BLaER1 treated with 17β-estradiol and CSF1 and Interleukin-3, amounts not matched to agents 10 nM and 100 nM (cell line): ENCODE measurements at regions not wholly inside any gene's neighbourhood (a gene's known extent, or its start where the extent isn't known, plus 50 kb on each side); places are given as distances from the start of the nearest gene placed in this dataset.
A peak's percentile ranks its signal among the peaks of the same experiment; 100 is the strongest.

Experiments used
- H3K27ac ChIP-seq, 11 experiments: shearing (Covaris generic); formaldehyde crosslinking; 2 replicates each; pipeline ENCODE4 v1.8.1; 2022
- H3K27me3 ChIP-seq, 11 experiments: shearing (Covaris generic); formaldehyde crosslinking; 2 replicates each; pipeline ENCODE4 v1.8.1; 2022
- H3K36me3 ChIP-seq, 11 experiments: shearing (Covaris generic); formaldehyde crosslinking; 2 replicates each; pipeline ENCODE4 v1.8.1; 2022
- H3K4me1 ChIP-seq, 10 experiments: shearing (Covaris generic); formaldehyde crosslinking; 2 replicates each; pipeline ENCODE4 v1.8.1; 2022
- H3K4me2 ChIP-seq, 11 experiments: shearing (Covaris generic); formaldehyde crosslinking; 2 replicates each; pipeline ENCODE4 v1.8.1; 2022
- H3K4me3 ChIP-seq, 10 experiments: shearing (Covaris generic); formaldehyde crosslinking; 2 replicates each; pipeline ENCODE4 v1.8.1; 2022
- H3K9ac ChIP-seq, 11 experiments: shearing (Covaris generic); formaldehyde crosslinking; 2 replicates each; pipeline ENCODE4 v1.8.1; 2022
- H3K9me3 ChIP-seq, 11 experiments: shearing (Covaris generic); formaldehyde crosslinking; replicated peaks in 1 of 11; 2 replicates each; pipeline ENCODE4 v1.8.1; 2022
- H4K20me1 ChIP-seq, 11 experiments: shearing (Covaris generic); formaldehyde crosslinking; 2 replicates each; pipeline ENCODE4 v1.8.1; 2022
- Cebpa-rat ChIP-seq, 11 experiments: shearing (Covaris generic); IDR thresholded peaks; 2 replicates each; pipeline ENCODE4 v1.8.1; 2022

- Histone ChIP-seq H4K20me1 (peaks cover 0 to 9% (median 0%) of the 10 kb centered on the region in 11 experiments; a peak in 1 of 22 replicates), H3K36me3 (no peaks in the 10 kb centered on the region), H3K4me3 (no peak overlapping the region), H3K4me1 (no peaks in the 10 kb centered on the region; a peak in 1 of 20 replicates), H3K27ac (no peak overlapping the region), H3K9ac (no peak overlapping the region), H3K4me2 (no peak overlapping the region), H3K9me3 (no peaks in the 10 kb centered on the region), H3K27me3 (peaks cover 0 to 10% (median 0%) of the 10 kb centered on the region in 11 experiments; a peak in 6 of 22 replicates)
- TF ChIP-seq Cebpa-rat (IDR thresholded peaks at IDR 0.05): no peak
These were observed 87.4 kb upstream of the GPR26 start for GRCh38 chr10:123578721-123579120.

GRCh38 chr10:123579675-123580074 lies 86.5 kb upstream of the GPR26 start:
- H4K20me1 ChIP-seq: peaks cover 0 to 9% (median 0%) of the 10 kb centered on the region in 11 experiments; a peak in 1 of 22 replicates
- TF ChIP-seq Cebpa-rat (IDR thresholded peaks at IDR 0.05): no peak

GRCh38 chr10:123580426-123580825 lies 85.7 kb upstream of the GPR26 start:
- Histone ChIP-seq H3K27ac (no peak overlapping the region), H3K4me2 (no peak overlapping the region), H3K9ac (no peak overlapping the region), H3K4me1 (no peaks in the 10 kb centered on the region; a peak in 1 of 20 replicates), H3K9me3 (no peaks in the 10 kb centered on the region), H3K4me3 (no peak overlapping the region), H3K27me3 (peaks cover 0 to 17% (median 0%) of the 10 kb centered on the region in 11 experiments; a peak in 6 of 22 replicates), H3K36me3 (no peaks in the 10 kb centered on the region), H4K20me1 (peaks cover 0 to 9% (median 0%) of the 10 kb centered on the region in 11 experiments; a peak in 1 of 22 replicates)
- no peak for TF ChIP-seq Cebpa-rat (IDR thresholded peaks at IDR 0.05)

More at GRCh38 chr10:123579675-123580074, 86.5 kb upstream of the GPR26 start:
- no peak overlapping the region for H3K4me2 ChIP-seq
- H3K27ac ChIP-seq: no peak overlapping the region
- no peaks in the 10 kb centered on the region; a peak in 1 of 20 replicates for H3K4me1 ChIP-seq
- no peak overlapping the region for H3K9ac ChIP-seq
- H3K9me3 ChIP-seq: no peaks in the 10 kb centered on the region
- no peaks in the 10 kb centered on the region for H3K36me3 ChIP-seq
- H3K27me3 ChIP-seq: peaks cover 0 to 17% (median 0%) of the 10 kb centered on the region in 11 experiments; a peak in 6 of 22 replicates
- H3K4me3 ChIP-seq: no peak overlapping the region

GRCh38 chr10:123581656-123582055 lies 84.5 kb upstream of the GPR26 start:
- H3K27me3 ChIP-seq: peaks cover 0 to 17% (median 0%) of the 10 kb centered on the region in 11 experiments; a peak in 6 of 22 replicates
- no peak for TF ChIP-seq Cebpa-rat (IDR thresholded peaks at IDR 0.05)

DNA sequence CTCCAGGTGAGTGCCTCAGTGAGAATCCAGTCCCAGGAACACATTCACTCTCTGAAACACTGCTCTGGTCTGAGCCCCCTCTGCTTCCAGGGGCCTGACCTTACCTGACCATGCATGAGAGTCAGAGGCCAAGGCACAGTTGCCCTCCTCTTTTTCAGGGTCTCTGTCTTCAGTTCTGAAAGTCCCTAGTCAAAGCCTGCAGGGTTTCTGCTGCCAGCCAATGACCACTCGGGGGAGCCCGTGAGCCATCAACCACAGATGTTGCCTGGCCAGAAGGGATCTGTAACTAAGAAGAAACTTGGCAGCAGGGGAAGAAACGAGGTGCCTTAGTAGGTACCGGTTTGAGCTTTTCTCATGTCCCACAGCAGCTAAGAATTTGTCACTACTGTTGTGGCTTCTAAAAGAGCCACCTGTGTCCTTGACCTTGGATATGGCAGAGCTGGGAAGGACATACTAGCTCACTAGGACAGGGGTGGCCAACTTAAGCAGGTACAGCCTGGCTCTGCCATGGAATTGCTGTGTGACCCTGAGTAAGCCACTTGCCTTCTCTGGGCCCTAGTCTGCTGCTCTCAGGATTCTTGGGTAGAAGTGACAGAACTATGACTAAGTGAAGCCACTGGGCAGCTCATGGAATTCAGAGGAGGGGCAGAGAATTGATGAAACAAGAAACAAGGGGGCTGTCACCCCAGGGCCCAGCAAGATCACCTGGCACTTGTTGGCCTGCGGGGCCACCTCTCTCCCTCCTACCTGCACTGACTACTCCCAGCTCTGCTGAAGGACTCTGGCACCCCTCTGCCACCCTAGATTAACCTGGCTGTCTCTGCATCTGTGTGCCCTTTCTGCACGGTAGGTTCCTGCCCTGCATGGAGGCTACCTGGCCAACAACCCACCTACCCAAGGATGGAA lies 83.8 kb upstream of the GPR26 start:
- H3K27me3 ChIP-seq: peaks cover 0 to 17% (median 0%) of the 10 kb centered on the region in 11 experiments; a peak in 6 of 22 replicates
- H3K36me3 ChIP-seq: no peaks in the 10 kb centered on the region
- no peaks in the 10 kb centered on the region for H3K9me3 ChIP-seq
- no peaks in the 10 kb centered on the region; a peak in 1 of 20 replicates for H3K4me1 ChIP-seq
- H3K4me2 ChIP-seq: no peak overlapping the region
- H3K9ac ChIP-seq: no peak overlapping the region
- H3K4me3 ChIP-seq: no peak overlapping the region
- H4K20me1 ChIP-seq: peaks cover 0 to 9% (median 0%) of the 10 kb centered on the region in 11 experiments; a peak in 1 of 22 replicates
- no peak overlapping the region for H3K27ac ChIP-seq
- no peak for TF ChIP-seq Cebpa-rat (IDR thresholded peaks at IDR 0.05)

More at GRCh38 chr10:123581656-123582055, 84.5 kb upstream of the GPR26 start:
- Histone ChIP-seq H3K36me3 (no peaks in the 10 kb centered on the region), H3K9ac (no peak overlapping the region), H3K4me1 (no peaks in the 10 kb centered on the region; a peak in 1 of 20 replicates), H3K4me2 (no peak overlapping the region), H4K20me1 (peaks cover 0 to 9% (median 0%) of the 10 kb centered on the region in 11 experiments; a peak in 1 of 22 replicates), H3K27ac (no peak overlapping the region), H3K4me3 (no peak overlapping the region), H3K9me3 (no peaks in the 10 kb centered on the region)

DNA sequence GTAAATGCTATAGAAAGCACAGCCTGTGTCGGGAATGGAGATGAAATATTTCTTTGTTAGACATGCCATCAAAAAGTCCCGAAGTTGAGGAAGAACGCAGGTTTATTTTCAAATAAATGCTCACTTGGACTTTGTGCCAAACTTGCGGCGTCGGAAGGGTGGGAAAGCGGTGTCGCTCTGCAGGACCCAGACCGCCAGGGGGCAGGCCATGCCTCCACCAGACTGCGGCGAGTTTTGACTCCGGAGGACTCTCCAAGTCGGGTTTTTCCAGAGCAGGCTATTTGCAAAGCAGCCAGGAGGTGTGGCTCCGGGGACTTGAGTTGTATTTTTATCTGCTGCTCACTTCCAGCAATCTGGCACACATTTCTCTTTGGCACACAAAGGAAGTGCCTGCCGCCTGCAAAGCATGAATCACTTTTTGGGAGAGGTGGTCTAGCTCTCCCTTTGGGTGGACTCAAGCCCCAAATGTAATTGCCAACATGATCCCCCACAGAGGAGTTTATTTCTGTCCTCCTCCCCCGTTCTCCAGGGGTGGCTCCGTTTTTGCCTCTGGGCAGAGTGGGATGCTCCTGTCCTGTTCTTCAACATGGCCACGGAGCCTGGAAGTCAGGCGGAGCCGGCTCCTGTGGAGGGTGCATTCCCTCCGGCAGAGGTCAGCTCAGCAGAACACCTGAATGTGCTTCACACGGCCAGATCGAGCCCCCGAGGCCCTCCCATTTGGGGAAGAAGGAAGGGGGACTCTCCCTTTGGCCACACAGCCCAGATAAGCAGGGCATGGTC lies 82.3 kb upstream of the GPR26 start:
- no peak overlapping the region for H3K4me3 ChIP-seq
- no peak overlapping the region for H3K27ac ChIP-seq
- H3K9ac ChIP-seq: no peak overlapping the region
- TF ChIP-seq Cebpa-rat (IDR thresholded peaks at IDR 0.05): no peak
- H3K4me1 ChIP-seq: no peaks in the 10 kb centered on the region; a peak in 1 of 20 replicates
- no peaks in the 10 kb centered on the region for H3K36me3 ChIP-seq
- H3K4me2 ChIP-seq: no peak overlapping the region
- H3K9me3 ChIP-seq: no peaks in the 10 kb centered on the region
- H4K20me1 ChIP-seq: peaks cover 0 to 9% (median 0%) of the 10 kb centered on the region in 11 experiments; a peak in 1 of 22 replicates
- peaks cover 0 to 17% (median 0%) of the 10 kb centered on the region in 11 experiments; a peak in 6 of 22 replicates for H3K27me3 ChIP-seq

- Histone ChIP-seq H3K9me3 (no peaks in the 10 kb centered on the region), H3K9ac (no peak overlapping the region), H4K20me1 (peaks cover 0 to 9% (median 0%) of the 10 kb centered on the region in 11 experiments; a peak in 1 of 22 replicates), H3K4me3 (no peak overlapping the region), H3K4me2 (no peak overlapping the region), H3K4me1 (no peaks in the 10 kb centered on the region; a peak in 1 of 20 replicates), H3K36me3 (no peaks in the 10 kb centered on the region), H3K27ac (no peak overlapping the region), H3K27me3 (peaks cover 0 to 17% (median 0%) of the 10 kb centered on the region in 11 experiments; a peak in 6 of 22 replicates)
- no peak for TF ChIP-seq Cebpa-rat (IDR thresholded peaks at IDR 0.05)
These were observed 81.8 kb upstream of the GPR26 start for GRCh38 chr10:123584419-123584775.

DNA sequence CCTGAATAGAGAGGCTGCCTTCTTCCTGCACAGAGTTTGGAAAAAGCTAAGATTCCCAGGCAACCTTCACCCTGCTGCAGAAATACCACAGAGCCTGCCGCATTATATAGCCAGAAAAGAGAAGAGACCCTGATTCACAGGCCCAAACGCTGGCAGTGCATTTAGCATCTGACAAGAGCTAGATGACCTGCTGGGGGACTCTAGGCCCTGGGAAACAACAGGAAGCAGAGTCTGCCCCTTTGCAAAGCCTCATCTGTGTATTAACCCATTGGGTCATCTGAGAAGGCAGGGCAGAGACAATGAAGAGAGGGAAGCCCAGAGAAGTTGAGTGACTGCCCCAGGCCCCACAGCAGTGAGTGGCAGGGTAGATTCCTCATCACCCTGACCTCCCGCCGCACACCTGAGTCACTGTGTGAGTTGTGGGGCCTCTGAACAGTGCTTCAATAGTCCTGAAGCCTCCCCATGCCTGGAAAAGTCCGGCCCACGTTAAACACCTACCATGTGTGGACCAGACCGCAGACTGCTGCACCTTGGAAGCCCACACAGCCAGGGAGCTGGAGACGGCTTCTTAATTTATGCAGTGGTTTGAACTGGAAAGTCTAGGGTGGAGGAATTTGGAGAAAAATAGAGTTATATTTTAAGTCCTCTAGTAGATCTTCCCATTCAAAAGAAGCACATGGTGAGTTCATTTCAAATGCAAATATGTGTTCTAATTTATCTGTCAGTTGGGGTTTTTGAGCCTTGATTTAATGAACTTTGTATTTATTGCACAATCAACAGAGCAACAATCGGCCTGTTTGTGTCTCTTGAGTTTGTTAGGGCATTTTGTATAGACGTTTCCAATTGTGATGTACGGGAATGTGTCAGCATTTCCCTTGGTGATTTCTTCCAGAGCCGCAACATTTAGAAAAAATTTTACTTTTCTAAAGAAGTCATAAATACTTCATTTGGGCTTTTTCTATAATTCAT lies 80.4 kb upstream of the GPR26 start:
- peak in 5 of 11 experiments; percentile 16 to 37 (median 30); a peak in 3 of 22 replicates for TF ChIP-seq Cebpa-rat (IDR thresholded peaks at IDR 0.05)

More for the DNA sequence above, 80.4 kb upstream of the GPR26 start:
- H3K27me3 ChIP-seq: peaks cover 0 to 12% (median 0%) of the 10 kb centered on the region in 11 experiments; a peak in 5 of 22 replicates
- H3K27ac ChIP-seq: no peak overlapping the region
- no peak overlapping the region for H3K4me3 ChIP-seq
- no peaks in the 10 kb centered on the region for H3K9me3 ChIP-seq
- no peak overlapping the region for H3K9ac ChIP-seq
- H4K20me1 ChIP-seq: peaks cover 0 to 9% (median 0%) of the 10 kb centered on the region in 11 experiments; a peak in 1 of 22 replicates
- no peak overlapping the region for H3K4me2 ChIP-seq
- no peaks in the 10 kb centered on the region for H3K36me3 ChIP-seq
- no peaks in the 10 kb centered on the region; a peak in 1 of 20 replicates for H3K4me1 ChIP-seq
